ENCODE measurements at regions not wholly inside any gene's neighbourhood (a gene's known extent, or its start where the extent isn't known, plus 50 kb on each side); places are given as distances from the start of the nearest gene placed in this dataset.

- Histone ChIP-seq H3K18ac (ENCODE audit: extremely low read depth, low read length) (no peak overlapping the region), H3K4ac (replicated peaks; ENCODE audit: insufficient read length, low read depth, low read length) (no peak overlapping the region), H3K23ac (ENCODE audit: insufficient read length) (no peak overlapping the region), H2BK5ac (ENCODE audit: low read depth, low read length) (no peak overlapping the region), H3K4me1 (replicated peaks in 1 of 4; ENCODE audit: control insufficient read depth in 3 of 4, insufficient read depth in 4 of 4, low read length in 3 of 4) (no peaks in the 10 kb centered on the region), H4K20me1 (replicated peaks in 1 of 2; ENCODE audit: control insufficient read depth in 1 of 2, insufficient read depth in 2 of 2, low read length in 2 of 2) (no peaks in the 10 kb centered on the region), H2AFZ (ENCODE audit: low read length) (no peak overlapping the region), H2BK12ac (ENCODE audit: low read depth, low read length) (no peak overlapping the region), H2BK120ac (replicated peaks; ENCODE audit: low read depth, low read length) (no peak overlapping the region), H3K4me3 (ENCODE audit: extremely low read depth in 1 of 4, insufficient read depth in 2 of 4, low read depth in 3 of 4, low read length in 4 of 4) (no peak overlapping the region), H4K8ac (ENCODE audit: extremely low read depth, insufficient read depth, low read length) (no peak overlapping the region), H3K79me2 (ENCODE audit: control insufficient read depth in 1 of 2, insufficient read depth in 2 of 2, low read length in 2 of 2) (no peaks in the 10 kb centered on the region), H3K14ac (ENCODE audit: insufficient read length) (no peak overlapping the region), H3K23me2 (ENCODE audit: low read depth, low read length) (no peaks in the 10 kb centered on the region), H2BK15ac (ENCODE audit: low read length) (no peak overlapping the region), H3K27ac (ENCODE audit: low read depth, low read length) (no peak overlapping the region), H3K56ac (replicated peaks; ENCODE audit: insufficient read length, low read depth, low read length) (no peak overlapping the region), H4K91ac (replicated peaks; ENCODE audit: insufficient read length, low read length) (no peak overlapping the region), H3K9me3 (ENCODE audit: insufficient read depth in 2 of 2, low read depth in 1 of 2, low read length in 1 of 2) (no peaks in the 10 kb centered on the region), H3K36me3 (ENCODE audit: control insufficient read depth in 2 of 4, insufficient read depth in 4 of 4, low read length in 3 of 4) (no peaks in the 10 kb centered on the region), H2BK20ac (ENCODE audit: low read length) (no peak overlapping the region), H3K9ac (replicated peaks in 1 of 4; ENCODE audit: extremely low read depth in 1 of 4, low read depth in 3 of 4, low read length in 3 of 4) (no peak overlapping the region; a peak in 2 of 7 replicates), H4K5ac (ENCODE audit: insufficient read length, low read depth, low read length) (no peak overlapping the region), H2AK5ac (ENCODE audit: low read depth, low read length) (no peak overlapping the region), H3K79me1 (ENCODE audit: low read depth, low read length) (no peaks in the 10 kb centered on the region), H3K27me3 (replicated peaks in 1 of 4; ENCODE audit: control insufficient read depth in 3 of 4, extremely low read depth in 1 of 4, insufficient read depth in 3 of 4, low read length in 3 of 4) (peaks cover 0 to 14% (median under 1%) of the 10 kb centered on the region in 4 experiments; a peak in 4 of 7 replicates), H3K4me2 (ENCODE audit: insufficient read depth in 1 of 2, low read depth in 2 of 2, low read length in 2 of 2) (no peak overlapping the region)
- ChIA-PET CTCF (ENCODE audit: partially characterized antibody) (interaction anchor here (0.6 to 4.9 kb wide), 28 partner anchors 9 to 1993 kb away, joined by 3 to 52 read pairs (median 4); no protein-coding TSS in a partner anchor), POLR2A (ENCODE audit: partially characterized antibody) (no interaction called here)
- WGBS, 2 experiments (ENCODE audit: extremely low coverage in 1 of 2, insufficient coverage in 1 of 2, insufficient read length in 1 of 2, insufficient replicate concordance in 2 of 2, low coverage in 1 of 2, low lambda C conversion rate in 2 of 2, missing lambda C conversion rate in 1 of 2): 89% methylated on average over 15 of the region's 15 CpGs; no CpG with 5 or more reads in 1 of the 2 experiments
- no peak for DNase-seq (ENCODE audit: low read depth in 1 of 2, low spot score in 2 of 2)
- no peak for FAIRE-seq
- no peak for TF ChIP-seq PHF8 (conservative IDR thresholded peaks at IDR 0.05; ENCODE audit: low read depth, low read length)
Measured at GRCh38 chr12:130031041-130031440, 127.2 kb upstream of the TMEM132D start.

Measured in H1 (cell line).